GM12864 (cell line): ENCODE measurements at regions not wholly inside any gene's neighbourhood (a gene's known extent, or its start where the extent isn't known, plus 50 kb on each side); places are given as distances from the start of the nearest gene placed in this dataset.
"Not testable (repeated sequence)": the region's sequence is repeated elsewhere in the genome, so short reads cannot be mapped to it uniquely, and the experiment has no call there.

Experiments
- DNase-seq: peaks from one replicate; pipeline ENCODE4 v3.0.0-alpha.2; 2011; ENCODE audit warnings: low read depth
- H3K4me3 ChIP-seq: 2 replicates; pipeline ENCODE4 v1.5.1; 2011; ENCODE audit warnings: mild to moderate bottlenecking, low read depth, low read length, control low read depth
- CTCF ChIP-seq: IDR thresholded peaks from 2 replicates; pipeline ENCODE4 v1.5.1; 2011; ENCODE audit warnings: low read depth, mild to moderate bottlenecking, moderate library complexity, low read length, control low read depth, inconsistent platforms; ENCODE audit errors: missing control alignments

- no peak overlapping the region for H3K4me3 ChIP-seq
- TF ChIP-seq CTCF, result no peak
- DNase-seq, result no peak
These were observed 439.1 kb upstream of the GRM7 start for GRCh38 chr3:6421666-6422445.

GRCh38 chr3:6425289-6425820, 435.6 kb upstream of the GRM7 start:
- no peak overlapping the region for H3K4me3 ChIP-seq
- DNase-seq, result no peak
- no peak for TF ChIP-seq CTCF

GRCh38 chr3:6428276-6428675, 432.6 kb upstream of the GRM7 start:
- DNase-seq, H3K4me3 ChIP-seq: not testable (repeated sequence)

GRCh38 chr3:6435951-6436350, 425.0 kb upstream of the GRM7 start:
- no peak for TF ChIP-seq CTCF
- no peak for DNase-seq
- no peak overlapping the region for H3K4me3 ChIP-seq

- no peak for DNase-seq
- H3K4me3 ChIP-seq, result no peak overlapping the region
- TF ChIP-seq CTCF, result no peak
These were observed 423.3 kb upstream of the GRM7 start for GRCh38 chr3:6437631-6438030.

- H3K4me3 ChIP-seq, result no peak overlapping the region
- no peak for DNase-seq
- no peak for TF ChIP-seq CTCF
These were observed 422.9 kb upstream of the GRM7 start for GRCh38 chr3:6438031-6438430.

- no peak for TF ChIP-seq CTCF
- no peak for DNase-seq
These were observed 421.7 kb upstream of the GRM7 start for GRCh38 chr3:6439226-6439625.

More at GRCh38 chr3:6439226-6439625, 421.7 kb upstream of the GRM7 start:
- no peak overlapping the region for H3K4me3 ChIP-seq
